H9 (cell line): ENCODE measurements at regions not wholly inside any gene's neighbourhood (a gene's known extent, or its start where the extent isn't known, plus 50 kb on each side); places are given as distances from the start of the nearest gene placed in this dataset.

Experiments used
- DNase-seq: peaks from one replicate; pipeline ENCODE4 v3.0.0-alpha.2; 2017
- H2AFZ ChIP-seq: one replicate; pipeline ENCODE4 v1.6.1; 2013; ENCODE audit warnings: mild to moderate bottlenecking, low read length, control low read depth, moderate library complexity
- H2AK5ac ChIP-seq: 2 replicates; pipeline ENCODE4 v1.6.1; 2013; ENCODE audit warnings: low read length, control low read depth, mixed read lengths; ENCODE audit not compliant: insufficient read length
- H2BK120ac ChIP-seq: one replicate; pipeline ENCODE4 v1.6.1; 2013; ENCODE audit warnings: low read depth, mild to moderate bottlenecking, low read length, control low read depth, inconsistent platforms; ENCODE audit not compliant: poor library complexity, severe bottlenecking
- H2BK12ac ChIP-seq: 2 replicates; pipeline ENCODE4 v1.6.1; 2013; ENCODE audit warnings: low read length, control low read depth, mixed read lengths, low read depth; ENCODE audit not compliant: insufficient read length
- H2BK15ac ChIP-seq: 2 replicates; pipeline ENCODE4 v1.6.1; 2013; ENCODE audit warnings: low read depth, low read length, control low read depth
- H2BK20ac ChIP-seq: one replicate; pipeline ENCODE4 v1.6.1; 2013; ENCODE audit warnings: low read depth, mild to moderate bottlenecking, low read length, control low read depth, inconsistent platforms; ENCODE audit not compliant: poor library complexity, severe bottlenecking
- H2BK5ac ChIP-seq: 2 replicates; pipeline ENCODE4 v1.6.1; 2013; ENCODE audit warnings: low read length, control low read depth, mixed read lengths; ENCODE audit not compliant: insufficient read length
- H3K14ac ChIP-seq: 2 replicates; pipeline ENCODE4 v1.6.1; 2013; ENCODE audit warnings: low read length, control low read depth; ENCODE audit not compliant: insufficient read depth
- H3K18ac ChIP-seq: 2 replicates; pipeline ENCODE4 v1.6.1; 2013; ENCODE audit warnings: low read depth, mild to moderate bottlenecking, mixed read lengths, low read length, control low read depth; ENCODE audit not compliant: insufficient read length
- H3K23ac ChIP-seq: 2 replicates; pipeline ENCODE4 v1.6.1; 2013; ENCODE audit warnings: low read length, control low read depth, mixed read lengths, low read depth; ENCODE audit not compliant: insufficient read length
- H3K23me2 ChIP-seq: 2 replicates; pipeline ENCODE4 v1.6.1; 2013; ENCODE audit warnings: low read depth, mild to moderate bottlenecking, mixed read lengths, low read length, control low read depth; ENCODE audit not compliant: insufficient read length, poor library complexity, severe bottlenecking
- H3K27ac ChIP-seq: 2 replicates; pipeline ENCODE4 v1.5.1; 2013; ENCODE audit warnings: low read length, control low read depth, mixed read lengths, low read depth; ENCODE audit not compliant: insufficient read length
- H3K27me3 ChIP-seq: 2 replicates; pipeline ENCODE4 v1.6.1; 2013; ENCODE audit warnings: low read length, control low read depth, inconsistent platforms; ENCODE audit not compliant: insufficient read depth
- H3K4ac ChIP-seq: 2 replicates; pipeline ENCODE4 v1.6.1; 2013; ENCODE audit warnings: low read depth, mild to moderate bottlenecking, control low read depth, inconsistent platforms, low read length, moderate library complexity
- H3K4me1 ChIP-seq: 2 replicates; pipeline ENCODE4 v1.6.1; 2013; ENCODE audit warnings: low read length, control low read depth, inconsistent platforms; ENCODE audit not compliant: insufficient read depth
- H3K4me2 ChIP-seq: 2 replicates; pipeline ENCODE4 v1.6.1; 2013; ENCODE audit warnings: low read length, control low read depth, mixed read lengths; ENCODE audit not compliant: insufficient read length, insufficient read depth
- H3K56ac ChIP-seq: 2 replicates; pipeline ENCODE4 v1.6.1; 2013; ENCODE audit warnings: low read depth, mild to moderate bottlenecking, mixed read lengths, low read length, control low read depth; ENCODE audit not compliant: insufficient read length
- H3K79me1 ChIP-seq: 2 replicates; pipeline ENCODE4 v1.6.1; 2013; ENCODE audit warnings: low read depth, mild to moderate bottlenecking, moderate library complexity, low read length, control low read depth, inconsistent platforms; ENCODE audit not compliant: insufficient read depth, poor library complexity, severe bottlenecking
- H3K79me2 ChIP-seq: 2 replicates; pipeline ENCODE4 v1.6.1; 2013; ENCODE audit warnings: low read length, control low read depth, inconsistent platforms; ENCODE audit not compliant: insufficient read depth
- H3K9ac ChIP-seq: 2 replicates; pipeline ENCODE4 v1.6.1; 2013; ENCODE audit warnings: low read length, control low read depth, mixed read lengths; ENCODE audit not compliant: insufficient read length; ENCODE audit errors: extremely low read depth
- H3K9me3 ChIP-seq: one replicate; pipeline ENCODE4 v1.6.1; 2013; ENCODE audit warnings: low read depth, low read length, inconsistent platforms; ENCODE audit not compliant: control insufficient read depth
- H3T11ph ChIP-seq: one replicate; pipeline ENCODE4 v1.6.1; 2013; ENCODE audit warnings: mild to moderate bottlenecking, low read length, control low read depth, inconsistent platforms
- H4K20me1 ChIP-seq: one replicate; pipeline ENCODE4 v1.6.1; 2013; ENCODE audit not compliant: control insufficient read depth, insufficient read length, insufficient read depth
- H4K5ac ChIP-seq: 2 replicates; pipeline ENCODE4 v1.6.1; 2013; ENCODE audit warnings: low read depth, mild to moderate bottlenecking, mixed read lengths, low read length, control low read depth; ENCODE audit not compliant: insufficient read length
- H4K8ac ChIP-seq: replicated peaks from 2 replicates; pipeline ENCODE4 v1.6.1; 2013; ENCODE audit warnings: low read length, control low read depth, mixed read lengths, low read depth; ENCODE audit not compliant: insufficient read length
- H4K91ac ChIP-seq: 2 replicates; pipeline ENCODE4 v1.6.1; 2013; ENCODE audit warnings: low read depth, mild to moderate bottlenecking, moderate library complexity, mixed read lengths, low read length, control low read depth; ENCODE audit not compliant: insufficient read length
- H3K27ac Mint-ChIP-seq, 3 experiments: 2 replicates in 2 of 3; 3 replicates in 1 of 3; pipeline ENCODE4 v1.8.0; 2020 to 2021; ENCODE audit warnings: mixed read lengths in 3 of 3, mild to moderate bottlenecking in 1 of 3, moderate library complexity in 1 of 3
- H3K27me3 Mint-ChIP-seq: 2 replicates; pipeline ENCODE4 v1.8.0; 2021; ENCODE audit warnings: low read depth, mild to moderate bottlenecking, moderate library complexity, mixed read lengths
- H3K36me3 Mint-ChIP-seq, 3 experiments: 2 replicates in 2 of 3; 3 replicates in 1 of 3; pipeline ENCODE4 v1.8.0; 2020 to 2021; ENCODE audit warnings: low read depth in 3 of 3, mixed read lengths in 3 of 3; ENCODE audit not compliant: insufficient read depth in 1 of 3
- H3K4me1 Mint-ChIP-seq, 2 experiments: 2 replicates each; pipeline ENCODE4 v1.8.0; 2020; ENCODE audit warnings: mixed read lengths in 2 of 2
- H3K4me3 Mint-ChIP-seq, 2 experiments: 2 replicates in 1 of 2; 3 replicates in 1 of 2; pipeline ENCODE4 v1.8.0; 2020 to 2021; ENCODE audit warnings: mild to moderate bottlenecking in 2 of 2, mixed read lengths in 2 of 2, moderate library complexity in 1 of 2
- H3K9me3 Mint-ChIP-seq, 2 experiments: 2 replicates in 1 of 2; 3 replicates in 1 of 2; pipeline ENCODE4 v1.8.0; 2020; ENCODE audit warnings: mild to moderate bottlenecking in 2 of 2, mixed read lengths in 2 of 2, moderate library complexity in 1 of 2
- WGBS: extraction: QIAGEN DNeasy Blood & Tissue Kit; methylation state at CpG from one replicate; pipeline ENCODE4 v1.1.7; 2013; ENCODE audit warnings: missing lambda C conversion rate, low lambda C conversion rate, mixed read lengths; ENCODE audit not compliant: insufficient read length; ENCODE audit errors: extremely low coverage; 5-methylcytosine and 5-hydroxymethylcytosine counted together
- TF ChIP-seq, protein P1 (sequence below): fragments of 200-600 bp; sonication (generic); conservative IDR thresholded peaks from 3 replicates; pipeline ENCODE4 v1.8.0; 2021; ENCODE audit warnings: antibody characterized with exemption, mild to moderate bottlenecking

DNA sequence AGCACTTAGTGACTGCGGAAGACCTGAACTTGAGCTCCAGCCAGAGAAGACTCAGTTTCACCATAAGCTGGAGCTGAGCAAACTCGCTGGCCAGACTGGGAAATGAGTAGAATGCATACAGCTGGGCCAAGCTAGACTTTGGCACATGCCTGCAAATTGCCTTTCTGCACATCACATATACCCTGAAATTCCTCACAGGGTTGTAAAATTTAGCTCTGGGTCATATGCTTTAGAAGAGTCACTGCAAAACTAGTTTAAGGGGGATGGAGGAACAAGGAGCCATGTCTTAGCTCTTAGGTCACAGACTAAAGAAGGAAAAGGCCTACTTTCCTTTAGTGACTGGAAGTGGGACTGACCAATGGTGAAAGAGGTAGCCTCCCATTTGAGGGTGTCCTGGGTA, 67.6 kb downstream of the PPP1R3C start:
- Histone ChIP-seq H2AK5ac (no peak overlapping the region), H4K91ac (no peak overlapping the region), H3K18ac (no peak overlapping the region), H2BK120ac (no peak overlapping the region), H2BK20ac (no peak overlapping the region), H3K27ac (no peak overlapping the region), H2BK5ac (no peak overlapping the region), H3K9ac (no peak overlapping the region), H3K23ac (no peak overlapping the region), H3K27me3 (no peaks in the 10 kb centered on the region), H3K79me2 (no peaks in the 10 kb centered on the region), H3K14ac (no peak overlapping the region), H2AFZ (no peak overlapping the region), H3T11ph (no peak overlapping the region), H3K23me2 (no peaks in the 10 kb centered on the region), H3K79me1 (no peaks in the 10 kb centered on the region), H2BK12ac (no peak overlapping the region), H3K9me3 (no peaks in the 10 kb centered on the region), H3K56ac (no peak overlapping the region), H4K5ac (no peak overlapping the region), H2BK15ac (no peak overlapping the region), H4K8ac (no peak overlapping the region), H3K4me1 (no peaks in the 10 kb centered on the region), H4K20me1 (no peaks in the 10 kb centered on the region), H3K4ac (no peak overlapping the region), H3K4me2 (no peak overlapping the region)
- DNase-seq = no peak
- Mint-ChIP-seq H3K4me3 (no peak overlapping the region), H3K4me1 (peaks cover 6 to 8% of the 10 kb centered on the region in 2 experiments; a peak in 3 of 4 replicates), H3K27ac (peak overlapping the region in 1 of 3 experiments; percentile 36; a peak in 1 of 7 replicates), H3K9me3 (peaks cover 16 to 19% of the 10 kb centered on the region in 2 experiments), H3K36me3 (peaks cover 5 to 18% (median 7%) of the 10 kb centered on the region in 3 experiments), H3K27me3 (peaks cover 5% of the 10 kb centered on the region)
- no CpG with 5 or more reads among the region's 2 CpGs for WGBS
- TF ChIP-seq, protein P1, sequence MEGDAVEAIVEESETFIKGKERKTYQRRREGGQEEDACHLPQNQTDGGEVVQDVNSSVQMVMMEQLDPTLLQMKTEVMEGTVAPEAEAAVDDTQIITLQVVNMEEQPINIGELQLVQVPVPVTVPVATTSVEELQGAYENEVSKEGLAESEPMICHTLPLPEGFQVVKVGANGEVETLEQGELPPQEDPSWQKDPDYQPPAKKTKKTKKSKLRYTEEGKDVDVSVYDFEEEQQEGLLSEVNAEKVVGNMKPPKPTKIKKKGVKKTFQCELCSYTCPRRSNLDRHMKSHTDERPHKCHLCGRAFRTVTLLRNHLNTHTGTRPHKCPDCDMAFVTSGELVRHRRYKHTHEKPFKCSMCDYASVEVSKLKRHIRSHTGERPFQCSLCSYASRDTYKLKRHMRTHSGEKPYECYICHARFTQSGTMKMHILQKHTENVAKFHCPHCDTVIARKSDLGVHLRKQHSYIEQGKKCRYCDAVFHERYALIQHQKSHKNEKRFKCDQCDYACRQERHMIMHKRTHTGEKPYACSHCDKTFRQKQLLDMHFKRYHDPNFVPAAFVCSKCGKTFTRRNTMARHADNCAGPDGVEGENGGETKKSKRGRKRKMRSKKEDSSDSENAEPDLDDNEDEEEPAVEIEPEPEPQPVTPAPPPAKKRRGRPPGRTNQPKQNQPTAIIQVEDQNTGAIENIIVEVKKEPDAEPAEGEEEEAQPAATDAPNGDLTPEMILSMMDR = no peak
